HEK293 (cell line): ENCODE measurements at regions not wholly inside any gene's neighbourhood (a gene's known extent, or its start where the extent isn't known, plus 50 kb on each side); places are given as distances from the start of the nearest gene placed in this dataset.

Experiments
- CTCF ChIA-PET: fragments of 350-600 bp; formaldehyde crosslinking; extraction: SDS; loops from one replicate; lab custom pipeline; 2021; ENCODE audit warnings: antibody characterized with exemption; lab: Yijun Ruan, JAX
- POLR2A ChIA-PET: fragments of 300-600 bp; formaldehyde crosslinking; extraction: SDS; loops from one replicate; lab custom pipeline; 2020; ENCODE audit warnings: antibody characterized with exemption, inconsistent platforms; lab: Yijun Ruan, JAX
- H3K27ac ChIP-seq: fragments of 200-500 bp; sonication (Bioruptor generic); 2 replicates; pipeline ENCODE4 v1.5.1; 2014; ENCODE audit warnings: low read depth, low read length, control low read depth, inconsistent platforms; ENCODE audit errors: extremely low read depth
- H3K36me3 ChIP-seq, 2 experiments: fragments of 200-500 bp in 1 of 2; sonication (Bioruptor generic) in 1 of 2; 1 replicate in 1 of 2; 2 replicates in 1 of 2; pipeline ENCODE4 v1.5.1; 2014 to 2017; ENCODE audit warnings: inconsistent platforms in 2 of 2, low read length in 2 of 2; ENCODE audit not compliant: control insufficient read depth in 2 of 2, insufficient read depth in 1 of 2
- H3K4me1 ChIP-seq: fragments of 200-500 bp; sonication (Bioruptor generic); 2 replicates; pipeline ENCODE4 v1.5.1; 2014; ENCODE audit warnings: mild to moderate bottlenecking, low read length, inconsistent platforms; ENCODE audit not compliant: control insufficient read depth, insufficient read depth
- H3K4me3 ChIP-seq: 2 replicates; pipeline ENCODE4 v1.5.1; 2011; ENCODE audit warnings: low read depth, mild to moderate bottlenecking, control low read depth, low read length, moderate library complexity
- H3K9me3 ChIP-seq: fragments of 200-500 bp; sonication (Bioruptor generic); 2 replicates; pipeline ENCODE4 v1.5.1; 2014; ENCODE audit warnings: low read depth, low read length, inconsistent platforms; ENCODE audit not compliant: control insufficient read depth, insufficient read depth
- AEBP2 ChIP-seq: fragments of 450-650 bp; formaldehyde crosslinking; IDR thresholded peaks from 2 replicates; pipeline ENCODE4 v1.5.1; 2016; ENCODE audit warnings: missing biosample characterization, missing genetic modification characterization, borderline replicate concordance
- EGR2 ChIP-seq: fragments of 450-650 bp; formaldehyde crosslinking; IDR thresholded peaks from 2 replicates; pipeline ENCODE4 v1.5.1; 2016; ENCODE audit warnings: low read depth, missing biosample characterization, missing genetic modification characterization
- HOXA7 ChIP-seq: sonication (generic); formaldehyde crosslinking; IDR thresholded peaks from 2 replicates; pipeline ENCODE4 v1.8.1; 2022; ENCODE audit warnings: missing genetic modification reagents, borderline replicate concordance
- HOXD13 ChIP-seq: sonication (generic); formaldehyde crosslinking; IDR thresholded peaks from 2 replicates; pipeline ENCODE4 v1.8.0; 2022; ENCODE audit warnings: missing genetic modification reagents, borderline replicate concordance
- KLF1 ChIP-seq: fragments of 450-650 bp; formaldehyde crosslinking; IDR thresholded peaks from 2 replicates; pipeline ENCODE4 v1.5.1; 2016; ENCODE audit warnings: missing biosample characterization, missing genetic modification characterization
- KLF17 ChIP-seq: fragments of 450-650 bp; formaldehyde crosslinking; IDR thresholded peaks from 2 replicates; pipeline ENCODE4 v1.5.1; 2016; ENCODE audit warnings: missing biosample characterization, missing genetic modification characterization
- KLF9 ChIP-seq: fragments of 450-650 bp; formaldehyde crosslinking; IDR thresholded peaks from 2 replicates; pipeline ENCODE4 v1.5.1; 2016; ENCODE audit warnings: missing biosample characterization, missing genetic modification characterization, low read depth
- OVOL3 ChIP-seq: fragments of 450-650 bp; formaldehyde crosslinking; IDR thresholded peaks from 2 replicates; pipeline ENCODE4 v1.5.1; 2016; ENCODE audit warnings: missing biosample characterization, missing genetic modification characterization
- ZBTB11 ChIP-seq: fragments of 450-650 bp; formaldehyde crosslinking; conservative IDR thresholded peaks from 2 replicates; pipeline ENCODE4 v1.5.1; 2016; ENCODE audit warnings: low read depth, missing biosample characterization, missing genetic modification characterization
- ZBTB21 ChIP-seq: fragments of 450-650 bp; formaldehyde crosslinking; IDR thresholded peaks from 2 replicates; pipeline ENCODE4 v1.5.1; 2017; ENCODE audit warnings: missing biosample characterization, missing genetic modification characterization
- ZBTB7A ChIP-seq: fragments of 450-650 bp; formaldehyde crosslinking; IDR thresholded peaks from 2 replicates; pipeline ENCODE4 v1.5.1; 2016; ENCODE audit warnings: low read depth, missing biosample characterization, missing genetic modification characterization
- ZFHX2 ChIP-seq: fragments of 450-650 bp; formaldehyde crosslinking; conservative IDR thresholded peaks from 2 replicates; pipeline ENCODE4 v1.5.1; 2016; ENCODE audit warnings: missing biosample characterization, missing genetic modification characterization
- ZFP3 ChIP-seq: fragments of 450-650 bp; formaldehyde crosslinking; IDR thresholded peaks from 2 replicates; pipeline ENCODE4 v1.5.1; 2016; ENCODE audit warnings: low read depth, missing biosample characterization, missing genetic modification characterization
- ZNF132 ChIP-seq: fragments of 450-650 bp; formaldehyde crosslinking; IDR thresholded peaks from 2 replicates; pipeline ENCODE4 v1.5.1; 2017; ENCODE audit warnings: missing biosample characterization, missing genetic modification characterization, borderline replicate concordance
- ZNF133 ChIP-seq: fragments of 450-650 bp; formaldehyde crosslinking; IDR thresholded peaks from 2 replicates; pipeline ENCODE4 v1.5.1; 2016; ENCODE audit warnings: missing biosample characterization, missing genetic modification characterization
- ZNF140 ChIP-seq: fragments of 450-650 bp; formaldehyde crosslinking; IDR thresholded peaks from 2 replicates; pipeline ENCODE4 v1.5.1; 2016; ENCODE audit warnings: missing biosample characterization, missing genetic modification characterization
- ZNF175 ChIP-seq: fragments of 450-650 bp; formaldehyde crosslinking; IDR thresholded peaks from 2 replicates; pipeline ENCODE4 v1.5.1; 2016; ENCODE audit warnings: missing biosample characterization, missing genetic modification characterization
- ZNF19 ChIP-seq: fragments of 450-650 bp; formaldehyde crosslinking; IDR thresholded peaks from 2 replicates; pipeline ENCODE4; 2016; ENCODE audit warnings: missing biosample characterization, missing genetic modification characterization, low read depth
- ZNF248 ChIP-seq: fragments of 450-650 bp; formaldehyde crosslinking; IDR thresholded peaks from 2 replicates; pipeline ENCODE4 v1.5.1; 2017; ENCODE audit warnings: missing biosample characterization, missing genetic modification characterization
- ZNF433 ChIP-seq: fragments of 450-650 bp; formaldehyde crosslinking; IDR thresholded peaks from 2 replicates; pipeline ENCODE4 v1.5.1; 2016; ENCODE audit warnings: missing biosample characterization, missing genetic modification characterization, low read depth
- ZNF510 ChIP-seq: fragments of 450-650 bp; formaldehyde crosslinking; IDR thresholded peaks from 2 replicates; pipeline ENCODE4 v1.5.1; 2018; ENCODE audit warnings: mild to moderate bottlenecking, missing genetic modification characterization, missing biosample characterization; ENCODE audit not compliant: insufficient replicate concordance
- ZNF513 ChIP-seq: fragments of 450-650 bp; IDR thresholded peaks from 2 replicates; pipeline ENCODE4 v1.5.1; 2018; ENCODE audit warnings: missing biosample characterization, missing genetic modification characterization
- ZNF558 ChIP-seq: fragments of 450-650 bp; formaldehyde crosslinking; IDR thresholded peaks from 2 replicates; pipeline ENCODE4 v1.5.1; 2016; ENCODE audit warnings: missing biosample characterization, missing genetic modification characterization
- ZNF624 ChIP-seq: fragments of 450-650 bp; formaldehyde crosslinking; IDR thresholded peaks from 2 replicates; pipeline ENCODE4 v1.5.1; 2017; ENCODE audit warnings: missing biosample characterization, missing genetic modification characterization
- ZNF654 ChIP-seq: fragments of 450-650 bp; formaldehyde crosslinking; IDR thresholded peaks from 2 replicates; pipeline ENCODE4 v1.5.1; 2016; ENCODE audit warnings: low read depth, missing biosample characterization, missing genetic modification characterization
- ZNF692 ChIP-seq: fragments of 450-650 bp; formaldehyde crosslinking; IDR thresholded peaks from 2 replicates; pipeline ENCODE4 v1.5.1; 2016; ENCODE audit warnings: missing biosample characterization, missing genetic modification characterization
- ZNF768 ChIP-seq: fragments of 450-650 bp; formaldehyde crosslinking; IDR thresholded peaks from 2 replicates; pipeline ENCODE4 v1.5.1; 2018; ENCODE audit warnings: missing biosample characterization, mild to moderate bottlenecking, missing genetic modification characterization
- ZXDB ChIP-seq: fragments of 450-650 bp; formaldehyde crosslinking; IDR thresholded peaks from 2 replicates; pipeline ENCODE4 v1.5.1; 2016; ENCODE audit warnings: missing biosample characterization, missing genetic modification characterization

GRCh38 chr6:26290941-26291340, 74.1 kb upstream of the BTN3A2 start (continued):
- TF ChIP-seq ZNF132 (tag by site-specific recombination) (no peak), ZNF175 (tag by site-specific recombination) (no peak), ZBTB21 (no peak), HOXA7 (CRISPR knock-in tag) (no peak), KLF1 (tag by site-specific recombination) (no peak), ZNF513 (tag by site-specific recombination) (no peak), KLF9 (tag by site-specific recombination) (no peak), ZNF433 (tag by site-specific recombination) (no peak), ZNF248 (tag by site-specific recombination) (no peak), ZXDB (tag by site-specific recombination) (no peak), ZNF558 (no peak), ZNF133 (tag by site-specific recombination) (no peak)

GRCh38 chr6:26292709-26293108, 72.3 kb upstream of the BTN3A2 start:
- ChIA-PET CTCF (interaction anchor here (0.7 to 1.0 kb wide), 4 partner anchors 16 to 224 kb away, joined by 3 to 4 read pairs (median 3); a partner anchor contains a TSS), POLR2A (interaction anchor here (0.6 kb wide), 1 partner anchor 14 kb away, joined by 4 read pairs; no protein-coding TSS in a partner anchor)
- H3K9me3 ChIP-seq = no peaks in the 10 kb centered on the region
- no peaks in the 10 kb centered on the region for H3K4me1 ChIP-seq
- no peak overlapping the region for H3K27ac ChIP-seq
- H3K36me3 ChIP-seq = no peaks in the 10 kb centered on the region
- no peak for TF ChIP-seq ZNF140
- TF ChIP-seq ZNF558 = no peak
- peak; percentile 60 for TF ChIP-seq EGR2 (tag by site-specific recombination)
- TF ChIP-seq ZFHX2 (tag by site-specific recombination) = peak; percentile 57
- TF ChIP-seq KLF17 (tag by site-specific recombination) = no peak
- TF ChIP-seq ZNF510 = no peak
- TF ChIP-seq ZNF768 (tag by site-specific recombination) = no peak
- H3K4me3 ChIP-seq = no peak overlapping the region

GRCh38 chr6:26294302-26294701, 70.7 kb upstream of the BTN3A2 start:
- no peaks in the 10 kb centered on the region for H3K9me3 ChIP-seq
- no peaks in the 10 kb centered on the region for H3K4me1 ChIP-seq
- no peak for TF ChIP-seq ZNF692 (tag by site-specific recombination)
- TF ChIP-seq ZNF19 (tag by site-specific recombination) = no peak
- TF ChIP-seq ZFP3 (tag by site-specific recombination) = no peak
- TF ChIP-seq ZBTB7A (tag by site-specific recombination) = no peak
- TF ChIP-seq ZBTB11 (tag by site-specific recombination) = no peak
- TF ChIP-seq OVOL3 (tag by site-specific recombination) = no peak
- TF ChIP-seq ZNF624 (tag by site-specific recombination) = no peak
- TF ChIP-seq ZNF654 = no peak
- TF ChIP-seq HOXD13 = no peak
- TF ChIP-seq AEBP2 (tag by site-specific recombination) = no peak
- TF ChIP-seq, all 188 proteins: peak for 0
- CTCF ChIA-PET = no interaction called here
- POLR2A ChIA-PET = no interaction called here
- H3K27ac ChIP-seq = no peak overlapping the region
- no peak overlapping the region for H3K4me3 ChIP-seq
- no peaks in the 10 kb centered on the region for H3K36me3 ChIP-seq
